ENCODE measurements at regions not wholly inside any gene's neighbourhood (a gene's known extent, or its start where the extent isn't known, plus 50 kb on each side); places are given as distances from the start of the nearest gene placed in this dataset.

- TF ChIP-seq, protein P1, sequence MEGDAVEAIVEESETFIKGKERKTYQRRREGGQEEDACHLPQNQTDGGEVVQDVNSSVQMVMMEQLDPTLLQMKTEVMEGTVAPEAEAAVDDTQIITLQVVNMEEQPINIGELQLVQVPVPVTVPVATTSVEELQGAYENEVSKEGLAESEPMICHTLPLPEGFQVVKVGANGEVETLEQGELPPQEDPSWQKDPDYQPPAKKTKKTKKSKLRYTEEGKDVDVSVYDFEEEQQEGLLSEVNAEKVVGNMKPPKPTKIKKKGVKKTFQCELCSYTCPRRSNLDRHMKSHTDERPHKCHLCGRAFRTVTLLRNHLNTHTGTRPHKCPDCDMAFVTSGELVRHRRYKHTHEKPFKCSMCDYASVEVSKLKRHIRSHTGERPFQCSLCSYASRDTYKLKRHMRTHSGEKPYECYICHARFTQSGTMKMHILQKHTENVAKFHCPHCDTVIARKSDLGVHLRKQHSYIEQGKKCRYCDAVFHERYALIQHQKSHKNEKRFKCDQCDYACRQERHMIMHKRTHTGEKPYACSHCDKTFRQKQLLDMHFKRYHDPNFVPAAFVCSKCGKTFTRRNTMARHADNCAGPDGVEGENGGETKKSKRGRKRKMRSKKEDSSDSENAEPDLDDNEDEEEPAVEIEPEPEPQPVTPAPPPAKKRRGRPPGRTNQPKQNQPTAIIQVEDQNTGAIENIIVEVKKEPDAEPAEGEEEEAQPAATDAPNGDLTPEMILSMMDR (IDR thresholded peaks at IDR 0.05) = no peak
- TF ChIP-seq POLR2A (IDR thresholded peaks at IDR 0.05; ENCODE audit: low read depth) = no peak
- no peak for TF ChIP-seq EP300 (IDR thresholded peaks at IDR 0.05)
- TF ChIP-seq POLR2AphosphoS5 (IDR thresholded peaks at IDR 0.05) = no peak
Measured at GRCh38 chr1:56297208-56297607, 282.2 kb downstream of the PLPP3 start.
